ENCODE measurements at regions not wholly inside any gene's neighbourhood (a gene's known extent, or its start where the extent isn't known, plus 50 kb on each side); places are given as distances from the start of the nearest gene placed in this dataset.
"Not testable (repeated sequence)": the region's sequence is repeated elsewhere in the genome, so short reads cannot be mapped to it uniquely, and the experiment has no call there.

DNA sequence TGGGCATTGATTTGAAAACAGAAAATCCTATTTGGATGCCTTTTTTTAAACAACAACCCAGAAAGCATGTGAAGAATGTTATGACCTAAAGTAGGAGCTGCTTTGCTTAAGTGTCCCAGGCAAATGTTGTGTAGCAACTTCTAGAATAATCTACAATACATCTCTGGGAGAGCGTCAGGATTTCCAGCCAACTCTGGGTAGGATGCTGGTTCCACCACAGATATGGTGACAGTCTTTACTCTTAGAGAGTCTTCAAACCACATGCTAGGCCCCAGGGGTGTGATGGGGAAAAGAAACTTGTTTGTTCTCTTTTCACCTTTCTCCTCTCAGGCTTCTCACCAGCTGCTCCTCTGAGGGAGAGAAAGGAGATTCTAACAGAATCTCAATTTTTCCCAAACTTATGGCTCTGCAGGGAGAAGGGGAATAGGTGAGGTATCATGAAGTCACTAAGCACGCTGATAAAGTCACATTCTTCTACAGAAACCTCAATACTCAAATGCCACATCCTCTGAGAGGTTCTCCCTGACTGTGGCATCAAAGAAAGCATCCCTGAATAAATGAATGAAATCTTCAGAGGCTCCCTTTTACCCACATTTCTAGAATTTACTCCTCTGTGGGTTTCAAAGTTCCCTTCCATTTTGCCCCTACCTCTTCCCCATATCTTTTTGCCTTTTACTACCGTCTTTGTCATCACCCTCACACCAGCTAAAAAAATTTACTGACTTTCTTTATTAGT, 171.6 kb upstream of the RAI2 start:
- no peak overlapping the region for H3K4me2 ChIP-seq (ENCODE audit: low read depth, low read length, poor library complexity, severe bottlenecking)
- H3K36me3 ChIP-seq (ENCODE audit: low read length) = no peaks in the 10 kb centered on the region
- H3F3A ChIP-seq (ENCODE audit: insufficient read depth) = no peaks in the 10 kb centered on the region
- H3K9me3 ChIP-seq (ENCODE audit: insufficient read depth, low read length) = no peaks in the 10 kb centered on the region
- H2AFZ ChIP-seq (ENCODE audit: low read depth, low read length, severe bottlenecking) = no peak overlapping the region
- H4K20me1 ChIP-seq (ENCODE audit: low read depth, low read length) = no peaks in the 10 kb centered on the region
- no peak overlapping the region for H3K27ac ChIP-seq (ENCODE audit: low read depth, low read length)
- no peak overlapping the region for H3K4me3 ChIP-seq (ENCODE audit: insufficient read depth, low read length, poor library complexity, severe bottlenecking)
- no peak for TF ChIP-seq EZH2phosphoT487 (conservative IDR thresholded peaks at IDR 0.05; ENCODE audit: low read length)
- TF ChIP-seq, protein P1, sequence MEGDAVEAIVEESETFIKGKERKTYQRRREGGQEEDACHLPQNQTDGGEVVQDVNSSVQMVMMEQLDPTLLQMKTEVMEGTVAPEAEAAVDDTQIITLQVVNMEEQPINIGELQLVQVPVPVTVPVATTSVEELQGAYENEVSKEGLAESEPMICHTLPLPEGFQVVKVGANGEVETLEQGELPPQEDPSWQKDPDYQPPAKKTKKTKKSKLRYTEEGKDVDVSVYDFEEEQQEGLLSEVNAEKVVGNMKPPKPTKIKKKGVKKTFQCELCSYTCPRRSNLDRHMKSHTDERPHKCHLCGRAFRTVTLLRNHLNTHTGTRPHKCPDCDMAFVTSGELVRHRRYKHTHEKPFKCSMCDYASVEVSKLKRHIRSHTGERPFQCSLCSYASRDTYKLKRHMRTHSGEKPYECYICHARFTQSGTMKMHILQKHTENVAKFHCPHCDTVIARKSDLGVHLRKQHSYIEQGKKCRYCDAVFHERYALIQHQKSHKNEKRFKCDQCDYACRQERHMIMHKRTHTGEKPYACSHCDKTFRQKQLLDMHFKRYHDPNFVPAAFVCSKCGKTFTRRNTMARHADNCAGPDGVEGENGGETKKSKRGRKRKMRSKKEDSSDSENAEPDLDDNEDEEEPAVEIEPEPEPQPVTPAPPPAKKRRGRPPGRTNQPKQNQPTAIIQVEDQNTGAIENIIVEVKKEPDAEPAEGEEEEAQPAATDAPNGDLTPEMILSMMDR (IDR thresholded peaks at IDR 0.05; ENCODE audit: insufficient read depth, low read length, poor library complexity, severe bottlenecking) = no peak
- no peaks in the 10 kb centered on the region for H3K27me3 ChIP-seq (ENCODE audit: low read length)
- H3K9me2 ChIP-seq (replicated peaks; ENCODE audit: insufficient read depth, low read length) = no peaks in the 10 kb centered on the region
- H3K9ac ChIP-seq (ENCODE audit: low read length) = no peak overlapping the region
- H3K79me2 ChIP-seq (ENCODE audit: insufficient read depth, low read length) = no peaks in the 10 kb centered on the region

DNA sequence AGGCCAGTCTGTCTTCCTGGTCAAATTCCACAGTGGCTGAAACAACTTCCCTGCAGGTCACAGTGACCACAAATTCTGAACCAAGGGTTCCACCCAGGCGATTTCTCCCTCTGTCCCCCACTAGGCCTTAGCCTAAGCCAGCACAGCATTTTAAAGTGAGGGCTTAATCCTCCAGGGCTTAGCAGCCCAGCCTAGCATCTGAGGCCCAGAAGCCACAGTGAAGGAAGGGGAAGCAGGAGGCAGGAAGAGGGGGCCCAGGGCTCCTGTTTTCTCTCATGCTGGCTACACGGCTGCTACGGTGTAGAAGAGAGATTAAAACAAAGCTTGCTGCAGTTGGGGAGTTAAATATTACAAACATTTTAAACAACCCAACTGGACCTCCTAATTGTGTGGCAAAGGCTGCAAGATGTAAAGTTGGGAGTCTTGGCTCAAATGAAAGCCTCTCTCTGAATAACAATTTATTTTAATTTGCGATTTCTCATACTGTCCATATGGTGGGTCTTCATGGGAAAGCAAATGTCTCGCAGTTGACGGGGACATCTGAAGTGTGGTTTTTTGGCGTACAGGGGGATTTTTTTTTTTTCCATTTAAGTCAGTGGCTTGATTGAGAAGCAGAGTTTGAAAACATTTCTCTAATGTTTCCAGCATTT, 170.8 kb upstream of the RAI2 start:
- no peak overlapping the region for H3K4me2 ChIP-seq (ENCODE audit: low read depth, low read length, poor library complexity, severe bottlenecking)
- no peak overlapping the region for H2AFZ ChIP-seq (ENCODE audit: low read depth, low read length, severe bottlenecking)
- H3K9me2 ChIP-seq (replicated peaks; ENCODE audit: insufficient read depth, low read length) = no peaks in the 10 kb centered on the region

DNA sequence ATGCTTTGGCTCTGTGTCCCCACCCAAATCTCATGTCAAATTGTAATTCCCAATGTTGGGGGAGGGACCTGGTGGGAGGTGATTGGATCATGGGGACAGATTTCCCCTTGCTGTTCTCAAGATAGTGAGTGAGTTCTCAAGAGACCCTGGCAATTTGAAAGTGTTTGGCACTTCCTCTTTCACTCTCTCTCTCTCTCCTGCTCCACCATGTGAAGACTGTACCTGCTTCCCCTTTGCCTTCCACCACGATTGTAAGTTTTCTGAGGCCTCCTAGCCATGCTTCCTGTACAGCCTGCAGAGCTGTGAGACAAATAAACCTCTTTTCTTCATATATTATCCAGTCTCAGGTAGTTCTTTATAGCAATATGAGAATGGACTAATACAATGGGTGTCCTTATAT, 169.6 kb upstream of the RAI2 start:
- not testable (repeated sequence) for H3K4me3 ChIP-seq (ENCODE audit: insufficient read depth, low read length, poor library complexity, severe bottlenecking); H3K9me2 ChIP-seq (replicated peaks; ENCODE audit: insufficient read depth, low read length); H3K27ac ChIP-seq (ENCODE audit: low read depth, low read length); H3K9me3 ChIP-seq (ENCODE audit: insufficient read depth, low read length); H3K4me2 ChIP-seq (ENCODE audit: low read depth, low read length, poor library complexity, severe bottlenecking); H3K79me2 ChIP-seq (ENCODE audit: insufficient read depth, low read length); H3K27me3 ChIP-seq (ENCODE audit: low read length); H4K20me1 ChIP-seq (ENCODE audit: low read depth, low read length); H3F3A ChIP-seq (ENCODE audit: insufficient read depth); H3K36me3 ChIP-seq (ENCODE audit: low read length); H3K9ac ChIP-seq (ENCODE audit: low read length); H2AFZ ChIP-seq (ENCODE audit: low read depth, low read length, severe bottlenecking)

More for the DNA sequence above, 170.8 kb upstream of the RAI2 start:
- no peaks in the 10 kb centered on the region for H3K36me3 ChIP-seq (ENCODE audit: low read length)
- H3K9ac ChIP-seq (ENCODE audit: low read length) = no peak overlapping the region
- H3K9me3 ChIP-seq (ENCODE audit: insufficient read depth, low read length) = no peaks in the 10 kb centered on the region
- H3F3A ChIP-seq (ENCODE audit: insufficient read depth) = no peaks in the 10 kb centered on the region
- no peaks in the 10 kb centered on the region for H4K20me1 ChIP-seq (ENCODE audit: low read depth, low read length)
- no peak overlapping the region for H3K27ac ChIP-seq (ENCODE audit: low read depth, low read length)
- H3K4me3 ChIP-seq (ENCODE audit: insufficient read depth, low read length, poor library complexity, severe bottlenecking) = no peak overlapping the region
- no peaks in the 10 kb centered on the region for H3K27me3 ChIP-seq (ENCODE audit: low read length)
- no peaks in the 10 kb centered on the region for H3K79me2 ChIP-seq (ENCODE audit: insufficient read depth, low read length)
- TF ChIP-seq EZH2phosphoT487 (conservative IDR thresholded peaks at IDR 0.05; ENCODE audit: low read length) = no peak
- TF ChIP-seq, protein P1 (IDR thresholded peaks at IDR 0.05; ENCODE audit: insufficient read depth, low read length, poor library complexity, severe bottlenecking) = no peak

DNA sequence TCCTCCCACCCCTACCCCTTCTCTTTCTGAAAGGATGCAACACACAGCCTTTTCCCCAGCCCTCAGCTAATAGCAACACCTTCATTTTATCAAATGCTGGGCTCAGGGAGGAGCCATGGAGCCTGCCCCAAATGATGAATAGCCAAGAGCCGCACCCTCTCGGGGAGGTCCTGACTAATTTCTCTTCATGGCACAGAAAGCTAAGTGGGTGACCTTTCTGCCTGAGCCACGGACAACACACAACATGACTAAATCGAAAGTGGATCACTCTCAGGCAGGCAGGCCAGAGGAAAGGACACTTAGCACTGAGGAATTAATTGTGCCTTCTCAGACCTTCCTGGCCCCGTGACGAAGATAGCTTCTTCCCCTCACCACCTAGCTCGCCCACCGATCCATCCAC, 165.1 kb upstream of the RAI2 start:
- H3K27ac ChIP-seq (ENCODE audit: low read depth, low read length) = no peak overlapping the region

More for the DNA sequence above, 165.1 kb upstream of the RAI2 start:
- Histone ChIP-seq H3K9me3 (ENCODE audit: insufficient read depth, low read length) (no peaks in the 10 kb centered on the region), H3F3A (ENCODE audit: insufficient read depth) (no peaks in the 10 kb centered on the region), H3K79me2 (ENCODE audit: insufficient read depth, low read length) (no peaks in the 10 kb centered on the region), H4K20me1 (ENCODE audit: low read depth, low read length) (no peaks in the 10 kb centered on the region), H3K9ac (ENCODE audit: low read length) (no peak overlapping the region), H3K36me3 (ENCODE audit: low read length) (no peaks in the 10 kb centered on the region), H3K9me2 (replicated peaks; ENCODE audit: insufficient read depth, low read length) (no peaks in the 10 kb centered on the region), H3K4me3 (ENCODE audit: insufficient read depth, low read length, poor library complexity, severe bottlenecking) (no peak overlapping the region), H3K27me3 (ENCODE audit: low read length) (no peaks in the 10 kb centered on the region), H3K4me2 (ENCODE audit: low read depth, low read length, poor library complexity, severe bottlenecking) (no peak overlapping the region), H2AFZ (ENCODE audit: low read depth, low read length, severe bottlenecking) (no peak overlapping the region)
- TF ChIP-seq, protein P1 (IDR thresholded peaks at IDR 0.05; ENCODE audit: insufficient read depth, low read length, poor library complexity, severe bottlenecking) = no peak
- no peak for TF ChIP-seq EZH2phosphoT487 (conservative IDR thresholded peaks at IDR 0.05; ENCODE audit: low read length)

Data from SU-DHL-6 (cell line).